Liver (tissue), 8 donors: ENCODE measurements at regions not wholly inside any gene's neighbourhood (a gene's known extent, or its start where the extent isn't known, plus 50 kb on each side); places are given as distances from the start of the nearest gene placed in this dataset.

Experiments
- DNase-seq: peaks from one replicate; pipeline ENCODE4 v3.0.0-alpha.2; 2017; ENCODE audit warnings: low spot score
- H3K27ac ChIP-seq, 2 donors: one replicate each; pipeline ENCODE4 v1.7.0; 2013; ENCODE audit warnings: inconsistent platforms in 2 of 2, low read length in 2 of 2, control low read depth in 1 of 2, low read depth in 1 of 2, mild to moderate bottlenecking in 1 of 2
- H3K27me3 ChIP-seq, 4 donors: one replicate each; pipeline versions ENCODE4 v1.6.1 to v1.7.0; 2013; ENCODE audit warnings: low read length in 3 of 4, inconsistent platforms in 1 of 4, mild to moderate bottlenecking in 1 of 4, moderate library complexity in 1 of 4; ENCODE audit not compliant: control insufficient read depth in 4 of 4, insufficient read depth in 4 of 4
- H3K36me3 ChIP-seq, 4 donors: one replicate each; pipeline versions ENCODE4 v1.6.1 to v1.7.0; 2013; ENCODE audit warnings: low read length in 3 of 4, mild to moderate bottlenecking in 3 of 4, low read depth in 1 of 4, moderate library complexity in 1 of 4; ENCODE audit not compliant: control insufficient read depth in 4 of 4, insufficient read depth in 3 of 4
- H3K4me1 ChIP-seq, 4 donors: one replicate each; pipeline versions ENCODE4 v1.6.1 to v1.7.0; 2013; ENCODE audit warnings: low read length in 3 of 4, mild to moderate bottlenecking in 3 of 4, moderate library complexity in 1 of 4; ENCODE audit not compliant: control insufficient read depth in 4 of 4, insufficient read depth in 4 of 4
- H3K4me3 ChIP-seq, 3 donors: one replicate each; pipeline versions ENCODE4 v1.6.1 to v1.7.0; 2013; ENCODE audit warnings: low read length in 3 of 3, control low read depth in 1 of 3, low read depth in 1 of 3, mild to moderate bottlenecking in 1 of 3
- H3K9ac ChIP-seq, 2 donors: one replicate each; pipeline ENCODE4 v1.7.0; 2013; ENCODE audit warnings: low read length in 2 of 2, mild to moderate bottlenecking in 2 of 2, moderate library complexity in 2 of 2, control low read depth in 1 of 2, low read depth in 1 of 2
- H3K9me3 ChIP-seq, 4 donors: one replicate each; pipeline versions ENCODE4 v1.6.1 to v1.7.0; 2013; ENCODE audit warnings: low read length in 3 of 4; ENCODE audit not compliant: control insufficient read depth in 4 of 4
- ATF3 ChIP-seq: IDR thresholded peaks from 2 replicates; pipeline ENCODE4 v1.6.1; 2016; ENCODE audit warnings: antibody characterized with exemption
- CTCF ChIP-seq: fragments of 150-350 bp; IDR thresholded peaks from 2 replicates; pipeline ENCODE4 v1.5.1; 2017; ENCODE audit warnings: improper control_type of control experiment, low read depth, low read length; ENCODE audit not compliant: missing input control
- EGR1 ChIP-seq, 2 donors: IDR thresholded peaks; 2 replicates each; pipeline ENCODE4 v1.6.1; 2016 to 2018; ENCODE audit warnings: antibody characterized with exemption in 2 of 2, low read depth in 2 of 2
- FOXA1 ChIP-seq: IDR thresholded peaks from 2 replicates; pipeline ENCODE4 v1.6.1; 2016; ENCODE audit warnings: antibody characterized with exemption
- FOXA2 ChIP-seq: IDR thresholded peaks from 2 replicates; pipeline ENCODE4 v1.6.1; 2016; ENCODE audit warnings: antibody characterized with exemption
- GABPA ChIP-seq, 2 donors: IDR thresholded peaks in 1 of 2; conservative IDR thresholded peaks in 1 of 2; 2 replicates each; pipeline ENCODE4 v1.6.1; 2016; ENCODE audit warnings: antibody characterized with exemption in 2 of 2, mild to moderate bottlenecking in 1 of 2, moderate library complexity in 1 of 2
- HNF4A ChIP-seq, 2 donors: conservative IDR thresholded peaks; 2 replicates each; pipeline ENCODE4 v1.6.1; 2016; ENCODE audit warnings: antibody characterized with exemption in 2 of 2, mild to moderate bottlenecking in 2 of 2
- HNF4G ChIP-seq: IDR thresholded peaks from 2 replicates; pipeline ENCODE4 v1.6.1; 2016; ENCODE audit warnings: antibody characterized with exemption
- JUND ChIP-seq, 2 donors: IDR thresholded peaks; 2 replicates each; pipeline ENCODE4 v1.6.1; 2016; ENCODE audit warnings: antibody characterized with exemption in 2 of 2
- MAX ChIP-seq: IDR thresholded peaks from 2 replicates; pipeline ENCODE4 v1.6.1; 2016; ENCODE audit warnings: antibody characterized with exemption
- NR2F2 ChIP-seq: IDR thresholded peaks from 2 replicates; pipeline ENCODE4 v1.6.1; 2016; ENCODE audit warnings: antibody characterized with exemption
- RAD21 ChIP-seq, 2 donors: IDR thresholded peaks; 2 replicates each; pipeline ENCODE4 v1.6.1; 2016; ENCODE audit warnings: antibody characterized with exemption in 2 of 2, mild to moderate bottlenecking in 2 of 2
- REST ChIP-seq: IDR thresholded peaks from 2 replicates; pipeline ENCODE4 v1.6.1; 2016; ENCODE audit warnings: antibody characterized with exemption, mild to moderate bottlenecking
- RXRA ChIP-seq, 2 donors: IDR thresholded peaks; 2 replicates each; pipeline ENCODE4 v1.6.1; 2017 to 2018; ENCODE audit warnings: antibody characterized with exemption in 2 of 2, mild to moderate bottlenecking in 1 of 2
- SP1 ChIP-seq: IDR thresholded peaks from 2 replicates; pipeline ENCODE4 v1.6.1; 2018; ENCODE audit warnings: antibody characterized with exemption, mild to moderate bottlenecking
- TAF1 ChIP-seq: conservative IDR thresholded peaks from 2 replicates; pipeline ENCODE4 v1.6.1; 2016; ENCODE audit warnings: antibody characterized with exemption, mild to moderate bottlenecking
- YY1 ChIP-seq: IDR thresholded peaks from 2 replicates; pipeline ENCODE4 v1.6.1; 2016; ENCODE audit warnings: antibody characterized with exemption, mild to moderate bottlenecking
- ZBTB33 ChIP-seq: IDR thresholded peaks from 2 replicates; pipeline ENCODE4 v1.6.1; 2016; ENCODE audit warnings: antibody characterized with exemption
- WGBS: extraction: QIAGEN DNeasy Blood & Tissue Kit; methylation state at CpG from one replicate; pipeline ENCODE4 v1.1.7; 2013; 5-methylcytosine and 5-hydroxymethylcytosine counted together
- donor health status: healthy.
- donor health status: healthy.
- donor health status: healthy.
- donor health status: healthy.
- donor health status: healthy.

- H3K27ac ChIP-seq, result no peak overlapping the region
- H3K9ac ChIP-seq, result no peak overlapping the region
- H3K4me3 ChIP-seq, result no peak overlapping the region
- 76% methylated on average over 3 of the region's 3 CpGs for WGBS
- TF ChIP-seq EGR1 (IDR thresholded peaks at IDR 0.05; ENCODE audit: low read depth in 2 of 2) (no peak), NR2F2 (no peak), YY1 (no peak), RAD21 (IDR thresholded peaks at IDR 0.05) (no peak), MAX (no peak), HNF4G (no peak), CTCF (no peak), ATF3 (no peak), TAF1 (no peak), RXRA (IDR thresholded peaks at IDR 0.05) (no peak), SP1 (no peak), REST (no peak), HNF4A (conservative IDR thresholded peaks at IDR 0.05) (no peak), FOXA1 (no peak), FOXA2 (no peak), ZBTB33 (no peak), JUND (IDR thresholded peaks at IDR 0.05) (no peak), GABPA (IDR thresholded peaks at IDR 0.05 in 1 of 2, conservative IDR thresholded peaks at IDR 0.05 in 1 of 2) (no peak)
- DNase-seq, result no peak
- H3K4me1 ChIP-seq, result no peaks in the 10 kb centered on the region
- no peaks in the 10 kb centered on the region for H3K9me3 ChIP-seq
- no peaks in the 10 kb centered on the region for H3K36me3 ChIP-seq
- H3K27me3 ChIP-seq, result peaks cover 0 to 3% (median 0%) of the 10 kb centered on the region in 4 donors
Measured at GRCh38 chr11:104219096-104219495, 55.1 kb upstream of the PDGFD start.
